HS-5 (cell line): ENCODE measurements at regions not wholly inside any gene's neighbourhood (a gene's known extent, or its start where the extent isn't known, plus 50 kb on each side); places are given as distances from the start of the nearest gene placed in this dataset.

Source experiments
- DNase-seq: peaks from one replicate; pipeline ENCODE4 v3.0.0-alpha.2; 2012; ENCODE audit warnings: low read depth

DNA sequence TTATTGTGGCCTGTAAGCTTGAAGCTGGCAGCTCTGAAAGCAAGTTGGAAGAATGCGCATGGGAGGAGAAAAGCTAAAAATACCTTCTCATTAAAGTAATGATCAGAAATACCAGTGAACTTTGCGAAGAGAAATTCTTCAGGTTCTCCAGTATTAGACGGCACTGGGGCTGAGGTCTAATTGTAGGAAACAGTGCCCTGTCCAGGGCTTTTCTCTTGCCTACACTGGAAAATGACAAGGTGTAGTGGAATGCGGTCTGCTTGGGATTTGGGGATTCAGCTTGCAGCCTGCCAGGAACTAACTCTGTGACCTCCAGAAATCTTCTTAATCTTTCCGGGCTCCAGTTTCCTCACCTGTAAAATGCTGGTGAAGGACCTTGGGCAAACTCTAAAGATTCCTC lies 53.3 kb upstream of the KCNJ16 start:
- DNase-seq, result no peak

DNA sequence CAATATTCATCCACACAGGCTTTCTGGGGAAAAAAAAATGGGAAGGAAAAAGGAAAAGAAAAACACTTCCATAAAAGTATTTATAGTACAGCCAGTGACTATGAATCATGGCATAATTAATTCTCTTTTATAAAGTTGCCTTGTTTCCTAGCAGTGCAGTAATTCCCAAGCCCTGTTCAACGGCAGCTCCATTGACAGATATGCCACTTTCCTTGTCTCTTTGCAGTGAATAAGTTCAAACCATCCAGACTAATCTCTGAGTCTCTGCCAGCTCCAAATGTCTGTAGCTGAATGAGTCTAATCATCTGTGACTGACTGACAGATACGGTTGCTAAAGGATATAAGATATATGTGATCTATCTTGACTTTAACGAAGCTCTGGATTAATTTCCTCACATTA lies 52.9 kb upstream of the KCNJ16 start:
- no peak for DNase-seq

DNA sequence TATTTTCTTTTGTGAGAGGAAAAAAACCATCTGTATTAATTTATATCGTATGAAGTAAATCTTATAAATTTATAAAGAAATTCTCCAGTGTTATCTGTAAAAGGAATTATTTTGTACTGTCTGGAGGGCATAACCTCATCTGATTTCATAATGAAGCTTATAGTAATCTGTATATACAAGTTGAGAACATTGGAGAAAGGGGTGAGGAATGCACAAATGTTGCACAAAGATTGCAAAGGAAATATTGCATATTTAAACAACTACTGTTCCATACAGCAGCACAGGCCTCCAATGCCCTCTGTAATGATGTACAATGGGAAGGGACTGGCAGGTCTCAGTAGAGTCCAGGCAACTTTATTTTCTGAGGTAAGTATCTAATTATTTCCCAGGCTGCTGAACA lies 50.8 kb upstream of the KCNJ16 start:
- no peak for DNase-seq
